ENCODE measurements at regions not wholly inside any gene's neighbourhood (a gene's known extent, or its start where the extent isn't known, plus 50 kb on each side); places are given as distances from the start of the nearest gene placed in this dataset.

DNA sequence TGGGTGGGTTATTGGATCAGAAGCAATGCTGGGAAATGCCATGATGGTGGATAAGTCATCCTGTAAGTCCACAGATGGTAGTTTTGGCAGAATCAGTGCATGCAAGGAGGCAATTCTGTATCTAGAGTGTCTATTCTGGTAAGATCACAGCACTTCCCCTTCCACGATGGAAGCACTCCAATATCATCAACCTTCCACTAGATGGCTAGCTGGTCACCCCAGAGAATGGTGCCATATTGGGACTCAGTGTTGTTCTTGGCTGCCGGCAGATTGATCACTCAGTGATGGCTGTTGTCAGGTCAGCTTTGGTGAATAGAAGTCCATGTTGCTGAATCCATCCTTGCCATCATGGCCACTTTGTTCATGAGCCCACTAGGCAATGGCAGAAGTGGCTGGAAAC is 553.5 kb downstream of the CSNK1G3 start:
- H3K27ac ChIP-seq, result no peak overlapping the region
- TF ChIP-seq, protein P1, sequence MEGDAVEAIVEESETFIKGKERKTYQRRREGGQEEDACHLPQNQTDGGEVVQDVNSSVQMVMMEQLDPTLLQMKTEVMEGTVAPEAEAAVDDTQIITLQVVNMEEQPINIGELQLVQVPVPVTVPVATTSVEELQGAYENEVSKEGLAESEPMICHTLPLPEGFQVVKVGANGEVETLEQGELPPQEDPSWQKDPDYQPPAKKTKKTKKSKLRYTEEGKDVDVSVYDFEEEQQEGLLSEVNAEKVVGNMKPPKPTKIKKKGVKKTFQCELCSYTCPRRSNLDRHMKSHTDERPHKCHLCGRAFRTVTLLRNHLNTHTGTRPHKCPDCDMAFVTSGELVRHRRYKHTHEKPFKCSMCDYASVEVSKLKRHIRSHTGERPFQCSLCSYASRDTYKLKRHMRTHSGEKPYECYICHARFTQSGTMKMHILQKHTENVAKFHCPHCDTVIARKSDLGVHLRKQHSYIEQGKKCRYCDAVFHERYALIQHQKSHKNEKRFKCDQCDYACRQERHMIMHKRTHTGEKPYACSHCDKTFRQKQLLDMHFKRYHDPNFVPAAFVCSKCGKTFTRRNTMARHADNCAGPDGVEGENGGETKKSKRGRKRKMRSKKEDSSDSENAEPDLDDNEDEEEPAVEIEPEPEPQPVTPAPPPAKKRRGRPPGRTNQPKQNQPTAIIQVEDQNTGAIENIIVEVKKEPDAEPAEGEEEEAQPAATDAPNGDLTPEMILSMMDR (IDR thresholded peaks at IDR 0.05), result 0 out of 2 replicates have a peak, but pooled peaks have one; percentile 10
- no peak for TF ChIP-seq ZFX (IDR thresholded peaks at IDR 0.05; ENCODE audit: borderline replicate concordance)

DNA sequence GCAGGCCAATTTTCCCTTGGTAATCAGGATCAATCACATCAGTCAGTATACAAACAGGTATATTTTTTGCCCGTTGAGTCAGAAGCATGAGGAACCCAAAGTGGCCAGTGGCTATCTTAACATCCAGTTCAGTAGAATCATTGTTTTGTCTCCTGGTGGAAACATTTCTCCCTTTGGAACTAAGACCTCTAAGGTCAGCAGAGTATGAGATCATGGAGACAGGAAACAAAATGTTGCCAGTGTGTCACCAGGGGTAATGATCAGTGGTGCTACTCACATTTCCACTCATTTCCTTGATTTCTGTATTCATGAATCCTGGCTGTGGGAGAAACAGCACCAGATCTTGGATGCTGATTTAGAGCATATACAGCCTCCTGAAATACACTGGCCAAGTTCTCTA is 553.0 kb downstream of the CSNK1G3 start:
- TF ChIP-seq, protein P1 (IDR thresholded peaks at IDR 0.05), result no peak
- H3K27ac ChIP-seq, result no peak overlapping the region

DNA sequence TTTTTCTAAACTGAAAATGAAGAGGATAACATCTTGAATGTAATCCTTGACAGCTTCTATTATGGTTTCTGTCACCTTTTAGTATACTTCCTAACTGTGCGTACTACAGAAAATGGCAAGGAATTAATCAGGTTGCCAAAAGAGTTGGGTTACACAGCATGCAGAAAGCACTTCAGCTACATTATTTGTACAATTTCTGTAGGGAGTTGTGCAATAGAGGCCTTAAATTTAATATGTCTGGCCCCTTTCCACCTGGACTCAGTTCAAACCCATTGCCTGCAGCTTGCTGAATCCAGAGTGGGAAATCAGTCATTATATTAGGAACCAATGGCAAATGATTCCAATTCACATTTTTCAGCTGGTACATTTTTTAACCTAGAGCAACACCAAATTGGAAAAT is 549.7 kb downstream of the CSNK1G3 start:
- TF ChIP-seq, protein P1 (IDR thresholded peaks at IDR 0.05), result no peak
- TF ChIP-seq ZFX (IDR thresholded peaks at IDR 0.05; ENCODE audit: borderline replicate concordance), result no peak
- no peak overlapping the region for H3K27ac ChIP-seq

DNA sequence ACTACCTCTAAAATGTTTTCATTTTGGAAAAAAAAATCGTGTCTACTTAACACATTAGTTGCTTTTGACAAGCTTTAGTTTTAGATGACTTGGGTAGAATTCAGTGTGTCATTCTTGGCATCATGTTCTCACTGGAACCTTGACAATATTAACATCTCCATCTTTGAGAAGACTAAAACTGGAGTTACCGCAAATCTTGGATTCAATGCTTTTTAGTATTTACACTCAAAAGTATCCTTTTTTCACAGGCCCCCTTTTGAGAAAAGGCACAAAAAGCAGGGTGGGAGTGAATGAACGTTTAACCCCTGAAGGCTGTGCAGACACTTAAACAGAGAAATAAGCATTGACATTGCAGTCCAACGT is 549.1 kb downstream of the CSNK1G3 start:
- H3K27ac ChIP-seq, result no peak overlapping the region
- no peak for TF ChIP-seq ZFX (IDR thresholded peaks at IDR 0.05; ENCODE audit: borderline replicate concordance)
- TF ChIP-seq, protein P1 (IDR thresholded peaks at IDR 0.05), result no peak

DNA sequence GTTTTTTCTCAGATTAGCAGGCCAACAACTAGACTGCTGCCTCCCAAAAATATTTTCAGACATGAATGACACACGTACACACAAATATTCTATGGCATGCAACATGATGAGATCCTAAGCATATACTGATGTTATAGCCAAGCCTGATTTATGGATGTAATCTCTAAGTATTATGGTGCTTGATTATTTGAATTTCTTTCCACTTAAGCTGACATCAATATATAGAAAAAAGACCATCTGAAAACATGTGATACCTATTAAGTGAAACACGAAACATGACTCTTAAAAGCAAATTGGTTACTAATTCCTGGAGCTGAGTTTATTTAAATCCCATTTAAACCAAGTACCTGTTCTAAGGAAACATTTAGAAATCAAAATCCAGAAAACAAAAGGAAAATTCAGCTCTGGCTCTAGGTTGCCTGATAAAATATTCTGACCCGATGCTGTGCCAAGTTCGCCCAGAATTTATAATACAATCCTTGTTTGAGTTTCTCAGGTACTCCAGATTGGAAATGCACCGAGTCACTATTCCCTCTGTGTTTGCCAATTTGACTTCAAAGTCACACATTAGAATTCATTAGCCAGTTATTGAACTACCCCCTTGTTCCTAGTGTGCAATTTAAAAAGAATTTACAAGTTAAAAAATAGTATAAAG is 548.6 kb downstream of the CSNK1G3 start:
- H3K27ac ChIP-seq, result no peak overlapping the region

DNA sequence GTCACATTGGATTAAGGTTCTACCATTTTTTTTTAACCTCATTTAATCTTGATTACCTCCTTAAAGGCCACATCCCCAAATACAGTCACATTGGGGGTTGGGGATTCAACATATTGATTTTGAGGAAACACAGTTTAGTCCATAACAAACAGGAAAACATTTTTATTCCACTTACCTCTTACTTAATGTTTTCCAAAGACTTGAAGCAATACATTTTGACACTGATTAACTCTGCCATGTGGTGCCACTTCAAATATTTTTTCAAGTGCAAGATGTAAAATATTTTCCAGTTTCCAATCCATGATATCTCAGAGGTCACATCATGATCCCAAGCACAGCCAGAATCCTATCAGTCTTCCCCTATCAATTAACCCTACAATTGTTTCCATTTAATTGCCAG is 548.0 kb downstream of the CSNK1G3 start:
- TF ChIP-seq ZFX (IDR thresholded peaks at IDR 0.05; ENCODE audit: borderline replicate concordance), result no peak
- TF ChIP-seq, protein P1 (IDR thresholded peaks at IDR 0.05), result no peak
- H3K27ac ChIP-seq, result no peak overlapping the region

More for the DNA sequence above, 548.6 kb downstream of the CSNK1G3 start:
- no peak for TF ChIP-seq ZFX (IDR thresholded peaks at IDR 0.05; ENCODE audit: borderline replicate concordance)
- TF ChIP-seq, protein P1 (IDR thresholded peaks at IDR 0.05), result no peak

DNA sequence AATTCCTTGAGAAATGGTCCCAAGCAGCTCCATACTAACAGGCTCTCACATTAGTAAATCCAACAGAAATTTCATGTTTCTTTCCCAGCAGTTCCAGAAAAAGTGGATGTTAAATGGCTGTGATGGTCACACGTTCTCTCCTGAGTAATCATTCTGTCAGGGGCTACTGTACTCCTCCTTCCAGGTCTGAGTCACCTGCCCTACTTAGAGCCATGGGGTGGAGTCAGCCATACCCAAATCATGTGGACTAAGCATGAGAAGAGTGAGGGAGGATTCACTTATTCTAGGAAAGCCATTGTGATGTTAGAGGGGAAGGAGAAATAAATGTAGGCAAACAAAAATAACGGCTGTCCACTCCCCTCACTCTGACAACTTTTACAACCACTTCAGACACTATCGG is 547.2 kb downstream of the CSNK1G3 start:
- no peak overlapping the region for H3K27ac ChIP-seq
- TF ChIP-seq ZFX (IDR thresholded peaks at IDR 0.05; ENCODE audit: borderline replicate concordance), result no peak
- TF ChIP-seq, protein P1 (IDR thresholded peaks at IDR 0.05), result no peak

Measured in 22Rv1 (cell line).